ENCODE measurements at regions not wholly inside any gene's neighbourhood (a gene's known extent, or its start where the extent isn't known, plus 50 kb on each side); places are given as distances from the start of the nearest gene placed in this dataset.

DNA sequence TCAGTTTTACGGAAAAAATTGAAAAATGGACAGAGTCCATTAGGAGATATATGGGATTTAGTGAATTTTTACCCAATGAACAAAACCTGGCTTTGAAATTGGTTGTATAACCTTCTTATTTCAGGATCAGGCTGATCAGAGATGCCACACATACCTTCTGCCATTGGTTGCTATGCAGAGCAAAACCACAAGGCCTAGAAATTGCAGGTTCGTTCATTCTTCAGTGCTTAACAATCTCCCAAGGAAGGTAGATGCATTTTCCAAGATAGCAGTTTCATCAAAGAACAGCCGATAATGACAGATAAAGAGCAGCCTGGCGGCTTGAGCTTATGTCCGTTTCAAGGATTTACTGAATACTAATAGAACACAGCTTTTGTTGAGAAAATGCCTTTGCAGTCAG, 868.8 kb downstream of the EPHA4 start:
- Histone ChIP-seq H3K36me3 (no peaks in the 10 kb centered on the region), H3K4me1 (peaks cover 0 to 14% (median 0%) of the 10 kb centered on the region in 10 experiments; a peak in 4 of 20 replicates), H3K27ac (no peak overlapping the region), H3K9ac (no peak overlapping the region), H4K20me1 (no peaks in the 10 kb centered on the region), H3K27me3 (no peaks in the 10 kb centered on the region), H3K9me3 (replicated peaks in 1 of 11) (peaks cover 0 to 15% (median 8%) of the 10 kb centered on the region in 11 experiments; a peak in 12 of 22 replicates), H3K4me3 (no peak overlapping the region), H3K4me2 (no peak overlapping the region)
- TF ChIP-seq Cebpa-rat (IDR thresholded peaks at IDR 0.05), result no peak

DNA sequence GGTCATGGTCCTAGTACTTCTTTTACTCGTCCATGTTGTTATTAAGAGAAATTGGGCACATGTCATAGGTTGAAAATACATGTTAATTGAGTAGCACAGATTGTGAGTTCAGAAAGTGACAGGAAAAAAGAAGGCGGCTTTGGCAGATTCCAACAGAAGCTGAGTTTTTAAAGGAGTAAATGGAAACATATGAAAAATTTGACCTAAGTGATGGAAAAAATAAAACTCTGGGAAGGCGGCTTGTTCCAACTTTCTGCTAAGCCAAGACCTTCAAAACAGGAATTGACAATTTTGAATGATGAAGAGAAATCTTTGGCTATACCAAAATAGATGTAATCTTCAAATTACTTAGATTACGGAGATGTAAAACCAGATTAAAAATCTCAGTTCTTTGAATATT, 868.0 kb downstream of the EPHA4 start:
- Histone ChIP-seq H3K4me1 (peaks cover 0 to 19% (median 0%) of the 10 kb centered on the region in 10 experiments; a peak in 4 of 20 replicates), H3K27me3 (no peaks in the 10 kb centered on the region), H3K4me3 (no peak overlapping the region), H3K36me3 (no peaks in the 10 kb centered on the region), H3K9me3 (replicated peaks in 1 of 11) (peaks cover 0 to 15% (median 8%) of the 10 kb centered on the region in 11 experiments; a peak in 12 of 22 replicates), H3K9ac (no peak overlapping the region), H3K27ac (no peak overlapping the region), H3K4me2 (no peak overlapping the region), H4K20me1 (no peaks in the 10 kb centered on the region)
- TF ChIP-seq Cebpa-rat (IDR thresholded peaks at IDR 0.05), result no peak

DNA sequence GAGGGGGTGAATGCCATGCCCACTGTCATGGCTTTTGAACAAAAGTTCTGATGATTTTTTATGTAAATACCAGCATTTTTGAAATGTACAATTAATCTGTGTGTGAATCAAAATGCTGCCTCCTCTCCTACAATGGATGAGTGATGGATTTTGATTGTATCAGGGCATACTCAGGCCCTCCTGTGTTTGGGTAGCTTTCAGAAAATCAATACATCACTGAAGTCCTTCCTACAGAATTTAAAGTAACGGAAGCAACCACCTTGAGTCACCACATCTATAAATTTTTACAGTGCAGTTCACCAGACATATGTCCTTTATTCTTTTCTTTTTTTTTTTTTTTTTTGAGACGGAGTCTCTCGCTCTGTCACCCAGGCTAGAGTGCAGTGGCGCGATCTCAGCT, 867.3 kb downstream of the EPHA4 start:
- Histone ChIP-seq H3K4me1 (peaks cover 0 to 19% (median 0%) of the 10 kb centered on the region in 10 experiments; a peak in 4 of 20 replicates), H3K27me3 (no peaks in the 10 kb centered on the region), H3K36me3 (no peaks in the 10 kb centered on the region), H3K9ac (no peak overlapping the region), H3K27ac (no peak overlapping the region), H4K20me1 (no peaks in the 10 kb centered on the region), H3K4me2 (no peak overlapping the region), H3K4me3 (no peak overlapping the region), H3K9me3 (replicated peaks in 1 of 11) (peaks cover 0 to 15% (median 8%) of the 10 kb centered on the region in 11 experiments; a peak in 12 of 22 replicates)
- no peak for TF ChIP-seq Cebpa-rat (IDR thresholded peaks at IDR 0.05)

DNA sequence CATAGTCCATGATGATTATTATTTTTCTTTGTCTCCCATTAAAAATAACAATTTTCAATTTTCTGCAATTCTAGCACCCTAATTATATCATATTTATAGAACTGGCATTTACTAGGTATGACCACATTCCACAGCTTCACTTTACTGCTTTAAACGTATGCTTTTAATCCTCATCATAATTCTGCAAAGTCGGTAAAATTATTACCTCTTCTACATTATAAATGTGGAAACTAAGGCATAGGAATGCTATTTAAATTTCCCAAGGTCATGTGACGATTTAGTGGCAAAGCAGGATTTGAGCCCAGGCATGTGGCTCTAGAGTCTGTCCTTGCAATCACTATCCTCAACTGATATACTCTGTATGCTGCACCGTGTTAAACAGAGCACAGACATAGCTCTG, 866.4 kb downstream of the EPHA4 start:
- no peak overlapping the region for H3K27ac ChIP-seq
- H3K4me1 ChIP-seq, result peaks cover 0 to 19% (median 0%) of the 10 kb centered on the region in 10 experiments; a peak in 4 of 20 replicates
- no peak for TF ChIP-seq Cebpa-rat (IDR thresholded peaks at IDR 0.05)
- H3K36me3 ChIP-seq, result no peaks in the 10 kb centered on the region
- no peak overlapping the region for H3K4me2 ChIP-seq
- H3K9ac ChIP-seq, result no peak overlapping the region
- H3K4me3 ChIP-seq, result no peak overlapping the region
- H3K9me3 ChIP-seq (replicated peaks in 1 of 11), result peaks cover under 1 to 16% (median 11%) of the 10 kb centered on the region in 11 experiments; a peak in 18 of 22 replicates
- H4K20me1 ChIP-seq, result no peaks in the 10 kb centered on the region
- no peaks in the 10 kb centered on the region for H3K27me3 ChIP-seq

DNA sequence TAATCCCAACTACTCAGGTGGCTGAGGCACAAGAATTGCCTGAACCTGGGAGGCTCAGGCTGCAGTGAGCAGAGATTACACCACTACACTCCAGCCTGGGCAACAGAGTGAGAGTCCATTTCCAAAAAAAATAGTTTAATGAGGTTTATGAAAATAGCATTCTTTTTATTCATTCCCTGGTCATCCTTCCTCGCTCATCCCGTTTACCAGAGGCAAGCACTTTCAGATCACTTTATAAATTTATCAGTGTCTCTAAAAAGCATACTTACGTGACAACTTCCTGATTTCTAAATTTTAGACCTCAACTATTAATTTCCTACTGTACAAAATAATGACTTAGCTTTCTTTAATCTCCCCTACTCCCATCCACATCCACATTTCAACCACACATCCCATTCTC, 864.8 kb downstream of the EPHA4 start:
- Histone ChIP-seq H3K36me3 (no peaks in the 10 kb centered on the region), H4K20me1 (no peaks in the 10 kb centered on the region), H3K4me3 (no peak overlapping the region), H3K27ac (no peak overlapping the region), H3K9me3 (replicated peaks in 1 of 11) (peaks cover 13 to 19% (median 16%) of the 10 kb centered on the region in 11 experiments), H3K4me2 (peak overlapping the region in 1 of 11 experiments; percentile 4; a peak in 1 of 22 replicates), H3K27me3 (no peaks in the 10 kb centered on the region), H3K4me1 (peaks cover 0 to 19% (median 0%) of the 10 kb centered on the region in 10 experiments; a peak in 4 of 20 replicates), H3K9ac (no peak overlapping the region)
- TF ChIP-seq Cebpa-rat (IDR thresholded peaks at IDR 0.05), result no peak

DNA sequence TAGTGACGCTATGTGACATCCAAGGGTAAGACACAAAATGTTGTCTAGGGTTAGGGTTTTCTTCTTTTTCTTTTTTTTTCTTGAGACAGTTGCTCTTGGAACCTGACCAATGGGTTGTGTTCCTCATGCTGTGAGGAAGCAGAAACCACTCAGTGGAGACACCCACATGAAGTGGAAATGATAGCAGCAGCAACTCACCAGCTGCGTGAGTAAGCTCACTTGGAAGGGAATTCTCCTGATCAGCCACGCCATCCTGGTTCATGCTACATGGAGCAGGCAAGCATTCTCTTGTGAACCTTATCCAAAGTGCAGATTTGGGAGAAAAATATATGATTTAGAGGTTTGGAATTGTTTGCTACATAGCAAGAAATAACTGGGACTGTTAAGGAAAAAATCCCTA, 863.7 kb downstream of the EPHA4 start:
- Histone ChIP-seq H3K27me3 (no peaks in the 10 kb centered on the region), H3K4me3 (no peak overlapping the region), H3K36me3 (no peaks in the 10 kb centered on the region), H3K9me3 (replicated peaks in 1 of 11) (peaks cover 13 to 22% (median 20%) of the 10 kb centered on the region in 11 experiments), H3K9ac (no peak overlapping the region), H4K20me1 (no peaks in the 10 kb centered on the region), H3K27ac (no peak overlapping the region), H3K4me2 (peak overlapping the region in 2 of 11 experiments; percentile 16 to 33; a peak in 2 of 22 replicates), H3K4me1 (peaks cover 0 to 19% (median 0%) of the 10 kb centered on the region in 10 experiments; a peak in 4 of 20 replicates)
- no peak for TF ChIP-seq Cebpa-rat (IDR thresholded peaks at IDR 0.05)

DNA sequence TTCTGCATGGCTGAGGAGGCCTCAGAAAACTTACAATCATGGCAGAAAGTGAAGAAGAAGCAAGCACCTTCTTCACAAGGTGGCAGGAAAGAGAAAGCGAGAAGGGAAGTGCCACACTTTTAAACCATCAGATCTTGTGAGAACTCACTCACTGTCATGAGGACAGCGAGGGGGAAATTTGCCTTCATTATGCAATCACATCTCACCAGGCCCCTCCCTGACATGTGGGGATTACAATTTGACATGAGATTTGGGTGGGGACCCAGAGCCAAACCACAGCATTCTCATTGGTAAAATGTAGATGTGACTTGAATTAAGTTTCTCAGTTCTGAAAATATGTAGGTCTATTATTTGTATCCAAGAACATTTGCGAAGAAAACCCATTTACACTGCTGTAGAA, 854.8 kb downstream of the EPHA4 start:
- Histone ChIP-seq H3K9me3 (replicated peaks in 1 of 11) (peaks cover 5 to 19% (median 11%) of the 10 kb centered on the region in 11 experiments; a peak in 16 of 22 replicates), H3K27me3 (no peaks in the 10 kb centered on the region)

DNA sequence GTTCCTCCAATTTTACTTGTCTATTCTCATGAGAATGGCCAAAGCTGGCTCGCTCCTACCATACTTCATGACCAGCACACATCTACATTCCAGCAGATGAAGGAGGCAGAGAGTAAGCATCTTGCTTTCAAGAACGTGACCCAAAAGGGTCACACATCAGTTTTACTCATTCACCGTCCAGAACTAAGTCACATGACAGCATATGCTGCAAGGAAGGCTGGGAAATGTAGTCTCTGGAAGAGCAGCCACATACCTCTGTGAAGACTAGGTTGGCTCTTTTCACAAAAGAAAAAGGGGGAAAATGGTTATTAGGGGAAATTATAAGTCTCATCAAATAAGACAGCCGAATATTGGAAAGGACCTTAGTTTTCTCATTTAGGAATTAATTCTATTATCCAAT, 835.3 kb downstream of the EPHA4 start:
- Histone ChIP-seq H4K20me1 (no peaks in the 10 kb centered on the region), H3K27me3 (no peaks in the 10 kb centered on the region), H3K9me3 (replicated peaks in 1 of 11) (peaks cover 0 to 5% (median 0%) of the 10 kb centered on the region in 11 experiments; a peak in 2 of 22 replicates), H3K27ac (no peak overlapping the region), H3K4me2 (no peak overlapping the region), H3K36me3 (no peaks in the 10 kb centered on the region), H3K4me1 (no peaks in the 10 kb centered on the region), H3K4me3 (no peak overlapping the region), H3K9ac (no peak overlapping the region)
- TF ChIP-seq Cebpa-rat (IDR thresholded peaks at IDR 0.05), result no peak

More for the DNA sequence above, 854.8 kb downstream of the EPHA4 start:
- Histone ChIP-seq H3K36me3 (no peaks in the 10 kb centered on the region), H4K20me1 (no peaks in the 10 kb centered on the region), H3K4me3 (no peak overlapping the region), H3K27ac (no peak overlapping the region), H3K4me1 (no peaks in the 10 kb centered on the region), H3K9ac (no peak overlapping the region), H3K4me2 (no peak overlapping the region)
- no peak for TF ChIP-seq Cebpa-rat (IDR thresholded peaks at IDR 0.05)

DNA sequence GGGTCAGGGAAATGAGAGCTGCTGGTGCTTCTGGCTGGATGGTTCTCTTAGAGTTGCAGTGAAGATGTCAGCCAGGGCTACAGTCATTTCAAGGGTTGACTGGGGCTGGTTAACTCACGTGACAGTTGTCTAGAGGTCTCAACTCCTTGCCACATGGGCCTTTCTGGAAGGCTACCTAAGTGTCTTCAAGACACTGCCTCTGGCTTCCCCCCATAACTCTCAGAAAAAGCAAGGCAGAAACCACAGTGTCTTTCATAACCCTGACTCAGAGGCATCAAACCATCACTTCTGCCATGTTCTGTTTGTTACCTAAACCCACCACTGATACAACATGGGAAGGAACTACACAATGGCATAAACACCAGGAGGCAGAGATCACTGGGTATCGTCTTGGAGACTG, 828.9 kb downstream of the EPHA4 start:
- no peaks in the 10 kb centered on the region for H3K36me3 ChIP-seq
- no peaks in the 10 kb centered on the region for H3K4me1 ChIP-seq
- H3K9ac ChIP-seq, result no peak overlapping the region
- no peaks in the 10 kb centered on the region for H4K20me1 ChIP-seq
- no peak overlapping the region for H3K4me2 ChIP-seq
- H3K9me3 ChIP-seq (replicated peaks in 1 of 11), result peaks cover 0 to 5% (median 0%) of the 10 kb centered on the region in 11 experiments; a peak in 2 of 22 replicates
- H3K27ac ChIP-seq, result no peak overlapping the region
- H3K4me3 ChIP-seq, result no peak overlapping the region
- no peaks in the 10 kb centered on the region for H3K27me3 ChIP-seq
- no peak for TF ChIP-seq Cebpa-rat (IDR thresholded peaks at IDR 0.05)

DNA sequence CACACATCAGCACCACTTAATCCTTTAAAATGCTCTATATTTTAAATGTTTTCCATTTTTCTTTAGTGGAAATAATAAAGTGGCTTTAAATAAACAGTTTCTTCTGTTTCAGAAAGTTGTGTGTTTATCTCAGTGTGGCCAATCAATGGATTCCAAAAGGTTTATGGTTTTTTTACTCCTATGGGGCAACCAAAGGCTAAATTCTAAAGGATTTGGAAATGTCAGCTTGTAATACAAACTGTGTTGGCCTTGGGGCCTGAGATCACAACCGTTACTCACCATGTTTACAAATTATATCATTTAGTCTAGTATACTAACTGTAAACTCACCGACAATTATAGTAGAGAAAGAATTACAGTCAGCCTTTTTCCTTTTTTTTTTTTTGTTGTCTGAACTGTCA, 827.2 kb downstream of the EPHA4 start:
- TF ChIP-seq Cebpa-rat (IDR thresholded peaks at IDR 0.05), result no peak
- H3K4me1 ChIP-seq, result no peaks in the 10 kb centered on the region
- H3K27ac ChIP-seq, result no peak overlapping the region
- no peaks in the 10 kb centered on the region for H3K36me3 ChIP-seq
- H3K4me2 ChIP-seq, result no peak overlapping the region
- no peaks in the 10 kb centered on the region for H3K27me3 ChIP-seq
- H3K9ac ChIP-seq, result no peak overlapping the region
- H4K20me1 ChIP-seq, result no peaks in the 10 kb centered on the region
- H3K4me3 ChIP-seq, result no peak overlapping the region
- H3K9me3 ChIP-seq (replicated peaks in 1 of 11), result no peaks in the 10 kb centered on the region
